HEK293 (cell line): ENCODE measurements at regions not wholly inside any gene's neighbourhood (a gene's known extent, or its start where the extent isn't known, plus 50 kb on each side); places are given as distances from the start of the nearest gene placed in this dataset.

Experiments
- CTCF ChIA-PET: fragments of 350-600 bp; formaldehyde crosslinking; extraction: SDS; loops from one replicate; lab custom pipeline; 2021; ENCODE audit warnings: antibody characterized with exemption; lab: Yijun Ruan, JAX
- POLR2A ChIA-PET: fragments of 300-600 bp; formaldehyde crosslinking; extraction: SDS; loops from one replicate; lab custom pipeline; 2020; ENCODE audit warnings: antibody characterized with exemption, inconsistent platforms; lab: Yijun Ruan, JAX
- H3K27ac ChIP-seq: fragments of 200-500 bp; sonication (Bioruptor generic); 2 replicates; pipeline ENCODE4 v1.5.1; 2014; ENCODE audit warnings: low read depth, low read length, control low read depth, inconsistent platforms; ENCODE audit errors: extremely low read depth
- H3K36me3 ChIP-seq, 2 experiments: fragments of 200-500 bp in 1 of 2; sonication (Bioruptor generic) in 1 of 2; 1 replicate in 1 of 2; 2 replicates in 1 of 2; pipeline ENCODE4 v1.5.1; 2014 to 2017; ENCODE audit warnings: inconsistent platforms in 2 of 2, low read length in 2 of 2; ENCODE audit not compliant: control insufficient read depth in 2 of 2, insufficient read depth in 1 of 2
- H3K4me1 ChIP-seq: fragments of 200-500 bp; sonication (Bioruptor generic); 2 replicates; pipeline ENCODE4 v1.5.1; 2014; ENCODE audit warnings: mild to moderate bottlenecking, low read length, inconsistent platforms; ENCODE audit not compliant: control insufficient read depth, insufficient read depth
- H3K4me3 ChIP-seq: 2 replicates; pipeline ENCODE4 v1.5.1; 2011; ENCODE audit warnings: low read depth, mild to moderate bottlenecking, control low read depth, low read length, moderate library complexity
- H3K9me3 ChIP-seq: fragments of 200-500 bp; sonication (Bioruptor generic); 2 replicates; pipeline ENCODE4 v1.5.1; 2014; ENCODE audit warnings: low read depth, low read length, inconsistent platforms; ENCODE audit not compliant: control insufficient read depth, insufficient read depth
- ATF2 ChIP-seq: fragments of 450-650 bp; formaldehyde crosslinking; IDR thresholded peaks from 2 replicates; pipeline ENCODE4 v1.5.1; 2016; ENCODE audit warnings: missing biosample characterization, missing genetic modification characterization, low read depth
- BCL11B ChIP-seq: fragments of 450-650 bp; formaldehyde crosslinking; IDR thresholded peaks from 2 replicates; pipeline ENCODE4 v1.5.1; 2016; ENCODE audit warnings: low read depth, missing biosample characterization, missing genetic modification characterization
- EGR2 ChIP-seq: fragments of 450-650 bp; formaldehyde crosslinking; IDR thresholded peaks from 2 replicates; pipeline ENCODE4 v1.5.1; 2016; ENCODE audit warnings: low read depth, missing biosample characterization, missing genetic modification characterization
- ELK4 ChIP-seq: IDR thresholded peaks from 2 replicates; pipeline ENCODE4 v1.6.1; 2011; ENCODE audit warnings: mild to moderate bottlenecking, low read depth, low read length, borderline replicate concordance
- HOXC10 ChIP-seq: sonication (generic); formaldehyde crosslinking; IDR thresholded peaks from 2 replicates; pipeline ENCODE4 v1.8.1; 2023; ENCODE audit warnings: mild to moderate bottlenecking, missing genetic modification reagents
- KLF1 ChIP-seq: fragments of 450-650 bp; formaldehyde crosslinking; IDR thresholded peaks from 2 replicates; pipeline ENCODE4 v1.5.1; 2016; ENCODE audit warnings: missing biosample characterization, missing genetic modification characterization
- KLF9 ChIP-seq: fragments of 450-650 bp; formaldehyde crosslinking; IDR thresholded peaks from 2 replicates; pipeline ENCODE4 v1.5.1; 2016; ENCODE audit warnings: missing biosample characterization, missing genetic modification characterization, low read depth
- OVOL3 ChIP-seq: fragments of 450-650 bp; formaldehyde crosslinking; IDR thresholded peaks from 2 replicates; pipeline ENCODE4 v1.5.1; 2016; ENCODE audit warnings: missing biosample characterization, missing genetic modification characterization
- WT1 ChIP-seq: fragments of 450-650 bp; formaldehyde crosslinking; IDR thresholded peaks from 2 replicates; pipeline ENCODE4 v1.5.1; 2016; ENCODE audit warnings: missing biosample characterization, missing genetic modification characterization
- ZNF10 ChIP-seq: fragments of 450-650 bp; formaldehyde crosslinking; IDR thresholded peaks from 2 replicates; pipeline ENCODE4 v1.5.1; 2017; ENCODE audit warnings: missing biosample characterization, missing genetic modification characterization
- ZNF132 ChIP-seq: fragments of 450-650 bp; formaldehyde crosslinking; IDR thresholded peaks from 2 replicates; pipeline ENCODE4 v1.5.1; 2017; ENCODE audit warnings: missing biosample characterization, missing genetic modification characterization, borderline replicate concordance
- ZNF140 ChIP-seq: fragments of 450-650 bp; formaldehyde crosslinking; IDR thresholded peaks from 2 replicates; pipeline ENCODE4 v1.5.1; 2016; ENCODE audit warnings: missing biosample characterization, missing genetic modification characterization
- ZNF148 ChIP-seq: fragments of 450-650 bp; formaldehyde crosslinking; IDR thresholded peaks from 2 replicates; pipeline ENCODE4 v1.5.0; 2017; ENCODE audit warnings: missing biosample characterization, missing genetic modification characterization, borderline replicate concordance
- ZNF16 ChIP-seq: fragments of 450-650 bp; formaldehyde crosslinking; IDR thresholded peaks from 2 replicates; pipeline ENCODE4 v1.5.1; 2016; ENCODE audit warnings: low read depth, missing biosample characterization, missing genetic modification characterization
- ZNF174 ChIP-seq: fragments of 450-650 bp; formaldehyde crosslinking; IDR thresholded peaks from 2 replicates; pipeline ENCODE4 v1.5.0; 2017; ENCODE audit warnings: missing biosample characterization, mild to moderate bottlenecking, missing genetic modification characterization
- ZNF175 ChIP-seq: fragments of 450-650 bp; formaldehyde crosslinking; IDR thresholded peaks from 2 replicates; pipeline ENCODE4 v1.5.1; 2016; ENCODE audit warnings: missing biosample characterization, missing genetic modification characterization
- ZNF23 ChIP-seq: fragments of 450-650 bp; formaldehyde crosslinking; IDR thresholded peaks from 2 replicates; pipeline ENCODE4 v1.5.1; 2016; ENCODE audit warnings: missing biosample characterization, missing genetic modification characterization, borderline replicate concordance
- ZNF266 ChIP-seq: fragments of 450-650 bp; formaldehyde crosslinking; IDR thresholded peaks from 2 replicates; pipeline ENCODE4 v1.5.1; 2016; ENCODE audit warnings: missing biosample characterization, missing genetic modification characterization, low read depth
- ZNF324 ChIP-seq: fragments of 450-650 bp; formaldehyde crosslinking; IDR thresholded peaks from 2 replicates; pipeline ENCODE4 v1.5.1; 2016; ENCODE audit warnings: missing biosample characterization, missing genetic modification characterization
- ZNF394 ChIP-seq: fragments of 450-650 bp; formaldehyde crosslinking; IDR thresholded peaks from 2 replicates; pipeline ENCODE4 v1.5.1; 2016; ENCODE audit warnings: missing biosample characterization, missing genetic modification characterization, mild to moderate bottlenecking, moderate library complexity, borderline replicate concordance
- ZNF398 ChIP-seq: fragments of 450-650 bp; formaldehyde crosslinking; IDR thresholded peaks from 2 replicates; pipeline ENCODE4 v1.5.1; 2017; ENCODE audit warnings: missing biosample characterization, missing genetic modification characterization
- ZNF560 ChIP-seq: fragments of 450-650 bp; formaldehyde crosslinking; IDR thresholded peaks from 2 replicates; pipeline ENCODE4 v1.5.1; 2017; ENCODE audit warnings: missing biosample characterization, missing genetic modification characterization, borderline replicate concordance
- ZNF626 ChIP-seq: fragments of 450-650 bp; sonication (Bioruptor Pico); formaldehyde crosslinking; IDR thresholded peaks from 2 replicates; pipeline ENCODE4 v1.5.1; 2018; ENCODE audit warnings: missing biosample characterization, missing genetic modification characterization, inconsistent platforms
- ZNF645 ChIP-seq: fragments of 450-650 bp; formaldehyde crosslinking; IDR thresholded peaks from 2 replicates; pipeline ENCODE4; 2016; ENCODE audit warnings: missing biosample characterization, missing genetic modification characterization
- ZNF660 ChIP-seq: fragments of 450-650 bp; IDR thresholded peaks from 2 replicates; pipeline ENCODE4 v1.5.1; 2018; ENCODE audit warnings: missing biosample characterization, mild to moderate bottlenecking, missing genetic modification characterization
- ZNF704 ChIP-seq: fragments of 450-650 bp; formaldehyde crosslinking; IDR thresholded peaks from 2 replicates; pipeline ENCODE4 v1.5.1; 2016; ENCODE audit warnings: missing biosample characterization, missing genetic modification characterization
- ZSCAN30 ChIP-seq: fragments of 450-650 bp; IDR thresholded peaks from 2 replicates; pipeline ENCODE4 v1.5.1; 2018; ENCODE audit warnings: missing biosample characterization, mild to moderate bottlenecking, missing genetic modification characterization, moderate library complexity

GRCh38 chr6:170068496-170068895 is 222.4 kb downstream of the DLL1 start:
- TF ChIP-seq ZNF16 (no peak), KLF1 (tag by site-specific recombination) (no peak), ATF2 (tag by site-specific recombination) (no peak), ZNF626 (tag by site-specific recombination) (no peak), KLF9 (tag by site-specific recombination) (no peak), ZNF175 (no peak), BCL11B (tag by site-specific recombination) (no peak), ZNF148 (tag by site-specific recombination) (no peak), ZNF140 (tag by site-specific recombination) (no peak), ZNF704 (tag by site-specific recombination) (no peak), ZNF660 (tag by site-specific recombination) (no peak), WT1 (tag by site-specific recombination) (no peak), ZNF324 (tag by site-specific recombination) (no peak), HOXC10 (CRISPR knock-in tag) (no peak), ZNF23 (tag by site-specific recombination) (no peak)
- Histone ChIP-seq H3K27ac (no peak overlapping the region), H3K36me3 (no peaks in the 10 kb centered on the region), H3K9me3 (no peaks in the 10 kb centered on the region), H3K4me1 (no peaks in the 10 kb centered on the region), H3K4me3 (no peak overlapping the region)
- CTCF ChIA-PET, result no interaction called here
- POLR2A ChIA-PET, result no interaction called here

- Histone ChIP-seq H3K4me3 (no peak overlapping the region), H3K36me3 (no peaks in the 10 kb centered on the region), H3K4me1 (no peaks in the 10 kb centered on the region), H3K27ac (no peak overlapping the region), H3K9me3 (no peaks in the 10 kb centered on the region)
- POLR2A ChIA-PET, result no interaction called here
- CTCF ChIA-PET, result no interaction called here
- TF ChIP-seq OVOL3 (no peak), ZNF560 (tag by site-specific recombination) (no peak), ZNF132 (tag by site-specific recombination) (no peak), ZNF266 (tag by site-specific recombination) (no peak), ZNF660 (tag by site-specific recombination) (no peak), ELK4 (no peak), ZNF174 (tag by site-specific recombination) (no peak), ZNF645 (tag by site-specific recombination) (no peak), ZSCAN30 (tag by site-specific recombination) (no peak), ZNF10 (tag by site-specific recombination) (no peak), EGR2 (no peak), KLF1 (tag by site-specific recombination) (no peak), ZNF394 (tag by site-specific recombination) (no peak), ZNF398 (no peak)
Measured at GRCh38 chr6:170067923-170068360, 222.9 kb downstream of the DLL1 start.
